ENCODE measurements at regions not wholly inside any gene's neighbourhood (a gene's known extent, or its start where the extent isn't known, plus 50 kb on each side); places are given as distances from the start of the nearest gene placed in this dataset.

GRCh38 chr12:115075552-115076170 is 391.7 kb upstream of the TBX3 start:
- no peak for DNase-seq (ENCODE audit: low spot score)
- no peak for TF ChIP-seq CTCF (IDR thresholded peaks at IDR 0.05; ENCODE audit: extremely low read depth, missing control alignments)

GRCh38 chr12:115074617-115075016 is 390.6 kb upstream of the TBX3 start:
- no peak for DNase-seq (ENCODE audit: low spot score)
- TF ChIP-seq CTCF (IDR thresholded peaks at IDR 0.05; ENCODE audit: extremely low read depth, missing control alignments) = no peak

- no peak for TF ChIP-seq CTCF (IDR thresholded peaks at IDR 0.05; ENCODE audit: extremely low read depth, missing control alignments)
- no peak for DNase-seq (ENCODE audit: low spot score)
These were observed 388.7 kb upstream of the TBX3 start for GRCh38 chr12:115072712-115073111.

- TF ChIP-seq CTCF (IDR thresholded peaks at IDR 0.05; ENCODE audit: extremely low read depth, missing control alignments) = no peak
- no peak for DNase-seq (ENCODE audit: low spot score)
These were observed 386.3 kb upstream of the TBX3 start for GRCh38 chr12:115070313-115070712.

- no peak for DNase-seq (ENCODE audit: low spot score)
- no peak for TF ChIP-seq CTCF (IDR thresholded peaks at IDR 0.05; ENCODE audit: extremely low read depth, missing control alignments)
These were observed 380.3 kb upstream of the TBX3 start for GRCh38 chr12:115064296-115064695.

GRCh38 chr12:115062741-115063140 is 378.8 kb upstream of the TBX3 start:
- no peak for DNase-seq (ENCODE audit: low spot score)
- no peak for TF ChIP-seq CTCF (IDR thresholded peaks at IDR 0.05; ENCODE audit: extremely low read depth, missing control alignments)

GRCh38 chr12:115060477-115061168 is 376.6 kb upstream of the TBX3 start:
- no peak for TF ChIP-seq CTCF (IDR thresholded peaks at IDR 0.05; ENCODE audit: extremely low read depth, missing control alignments)
- DNase-seq (ENCODE audit: low spot score) = no peak

All from GM20000 (cell line).